ENCODE measurements at regions not wholly inside any gene's neighbourhood (a gene's known extent, or its start where the extent isn't known, plus 50 kb on each side); places are given as distances from the start of the nearest gene placed in this dataset.

- no peak for DNase-seq
Measured at GRCh38 chr4:81522711-81523110, 51.0 kb upstream of the RASGEF1B start.

- no peak for DNase-seq
Measured at GRCh38 chr4:81521708-81522107, 50.0 kb upstream of the RASGEF1B start.

All from GOT3 (cell line).